HG02885 (cell line): ENCODE measurements at regions not wholly inside any gene's neighbourhood (a gene's known extent, or its start where the extent isn't known, plus 50 kb on each side); places are given as distances from the start of the nearest gene placed in this dataset.
"Not testable (repeated sequence)": the region's sequence is repeated elsewhere in the genome, so short reads cannot be mapped to it uniquely, and the experiment has no call there.

Experiments
- ATAC-seq: cut with Tn5 transposase; IDR thresholded peaks from one replicate; pipeline ENCODE4 v1.9.1; 2021; ENCODE audit warnings: mild to moderate bottlenecking; ENCODE audit not compliant: unreplicated experiment, poor library complexity

GRCh38 chr6:27827477-27827876 is 84.7 kb downstream of the OR2B2 start:
- not testable (repeated sequence) for ATAC-seq

- ATAC-seq = not testable (repeated sequence)
Measured at GRCh38 chr6:27826612-27826985, 85.6 kb downstream of the OR2B2 start.

GRCh38 chr6:27825848-27826611 is 86.2 kb downstream of the OR2B2 start:
- ATAC-seq = not testable (repeated sequence)

- ATAC-seq = no peak
Measured at GRCh38 chr6:27825025-27825793, 87.0 kb downstream of the OR2B2 start.

- peak; percentile 74 for ATAC-seq
Measured at GRCh38 chr6:27824211-27825024, 87.8 kb downstream of the OR2B2 start.

DNA sequence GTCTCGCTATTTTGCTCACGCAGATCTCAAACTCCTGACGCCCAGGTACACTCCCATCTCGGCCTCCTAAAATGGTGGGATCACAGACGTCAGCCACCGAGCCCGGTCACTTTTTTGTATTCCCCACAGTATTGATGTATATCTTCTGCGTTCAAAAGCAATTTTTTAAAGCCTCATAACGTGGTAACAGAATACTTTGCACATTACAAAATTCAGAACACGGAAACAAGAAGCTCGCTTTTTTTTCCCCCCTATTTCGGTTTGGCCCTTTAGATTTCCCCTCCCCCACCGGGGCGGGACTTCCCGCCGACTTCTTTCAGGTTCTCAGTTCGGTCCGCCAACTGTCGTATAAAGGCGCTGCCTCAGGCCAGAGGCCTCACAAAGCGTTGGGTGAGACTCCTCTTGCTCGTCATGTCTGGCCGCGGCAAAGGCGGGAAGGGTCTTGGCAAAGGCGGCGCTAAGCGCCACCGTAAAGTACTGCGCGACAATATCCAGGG is 88.4 kb downstream of the OR2B2 start:
- ATAC-seq = peak; percentile 74

DNA sequence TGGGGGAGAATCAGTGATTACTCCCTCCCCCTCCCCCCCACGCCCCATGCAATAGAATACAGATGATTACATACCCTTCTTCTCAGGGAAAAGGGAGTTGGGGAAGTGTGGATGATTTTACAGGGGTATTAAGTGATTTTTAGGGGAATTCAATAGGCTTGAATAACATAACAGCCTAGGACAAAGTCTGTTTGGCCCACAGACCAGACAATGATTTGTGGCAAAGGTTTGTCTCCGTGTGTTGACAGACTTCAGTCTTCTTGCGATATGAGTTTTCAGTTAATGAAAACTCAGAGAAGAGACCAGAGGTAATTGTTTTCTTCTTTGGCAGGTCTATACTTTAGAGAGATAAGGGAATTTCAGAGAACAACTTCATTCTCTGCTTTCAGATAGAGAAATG is 95.3 kb downstream of the OR2B2 start:
- ATAC-seq = no peak

DNA sequence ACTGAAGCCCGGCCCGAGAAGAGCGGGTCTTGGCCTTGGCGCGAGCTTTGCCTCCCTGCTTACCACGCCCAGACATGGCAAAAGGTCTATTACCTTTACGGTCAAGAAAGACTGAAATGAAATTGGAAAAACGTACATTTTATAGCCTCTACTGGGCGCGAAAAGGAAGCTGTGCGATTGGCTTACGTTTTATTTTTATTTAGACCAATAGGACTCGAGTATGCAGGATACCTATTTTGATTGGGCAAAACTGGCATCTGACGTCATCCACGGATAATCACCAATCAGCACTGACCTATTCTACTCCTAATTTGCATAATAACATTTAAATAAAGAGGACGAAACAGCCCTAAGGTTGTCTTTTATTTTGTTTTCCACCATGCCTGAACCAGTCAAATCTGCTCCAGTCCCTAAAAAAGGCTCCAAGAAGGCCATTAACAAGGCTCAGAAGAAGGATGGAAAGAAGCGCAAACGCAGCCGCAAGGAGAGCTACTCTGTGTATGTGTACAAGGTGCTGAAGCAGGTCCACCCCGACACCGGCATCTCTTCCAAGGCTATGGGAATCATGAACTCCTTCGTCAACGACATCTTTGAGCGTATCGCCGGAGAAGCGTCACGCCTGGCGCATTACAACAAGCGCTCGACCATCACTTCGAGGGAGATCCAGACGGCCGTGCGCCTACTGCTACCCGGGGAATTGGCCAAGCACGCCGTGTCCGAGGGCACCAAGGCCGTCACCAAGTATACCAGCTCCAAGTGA is 97.4 kb downstream of the OR2B2 start:
- peak; percentile 70 for ATAC-seq

DNA sequence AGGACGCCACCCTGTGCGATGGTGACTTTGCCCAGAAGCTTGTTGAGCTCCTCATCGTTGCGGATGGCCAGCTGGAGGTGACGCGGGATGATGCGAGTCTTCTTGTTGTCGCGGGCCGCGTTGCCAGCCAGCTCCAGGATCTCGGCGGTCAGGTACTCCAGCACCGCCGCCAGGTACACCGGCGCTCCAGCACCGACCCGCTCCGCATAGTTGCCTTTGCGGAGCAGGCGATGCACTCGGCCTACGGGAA is 97.9 kb downstream of the OR2B2 start:
- ATAC-seq = peak; percentile 15

DNA sequence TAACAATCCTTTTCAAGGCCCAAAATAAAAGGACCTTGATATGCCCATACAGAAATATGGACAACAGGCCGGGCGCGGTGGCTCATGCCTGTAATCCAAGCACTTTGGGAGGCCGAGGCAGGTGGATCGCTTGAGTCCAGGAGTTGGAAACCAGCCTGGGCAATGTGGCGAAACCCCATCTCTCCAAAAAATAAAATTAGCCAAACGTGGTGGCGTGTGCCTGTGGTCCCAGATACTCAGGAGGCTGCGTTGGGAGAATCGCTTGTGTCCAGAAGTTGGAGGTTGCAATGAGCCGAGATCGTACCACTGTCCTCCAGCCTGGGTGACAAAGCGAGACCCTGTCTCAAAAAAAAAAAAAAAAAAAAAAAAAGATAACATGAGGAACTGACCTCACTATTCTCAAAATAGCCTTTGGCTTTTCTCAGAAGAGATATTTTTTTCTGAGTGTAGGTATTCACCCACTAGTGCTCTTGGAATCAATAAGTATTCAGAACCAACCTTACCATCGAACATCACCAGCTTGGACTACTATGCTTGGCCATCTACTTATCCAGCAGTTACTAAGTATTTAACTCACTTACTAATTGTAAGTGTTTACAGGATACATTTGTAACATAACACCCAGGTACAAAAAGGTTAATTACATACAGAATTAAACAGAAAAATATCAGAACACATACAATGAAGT is 99.2 kb downstream of the OR2B2 start:
- no peak for ATAC-seq

GRCh38 chr6:27812078-27812804 is 100.0 kb downstream of the OR2B2 start:
- no peak for ATAC-seq

DNA sequence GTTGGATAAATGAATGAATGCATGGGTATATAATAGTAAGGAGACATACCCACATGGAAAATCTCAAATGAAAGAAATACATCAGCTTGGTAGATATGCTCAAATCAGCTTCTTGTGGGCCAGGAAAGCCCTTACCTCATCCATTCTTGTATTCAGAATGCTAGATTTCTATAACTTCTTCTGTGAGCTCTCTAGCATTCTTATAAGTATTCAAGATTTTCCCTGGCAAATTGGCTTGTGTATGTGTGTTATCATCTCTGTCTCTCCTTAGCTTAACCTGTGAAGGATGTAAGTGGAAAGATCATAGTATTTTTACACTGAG is 100.8 kb downstream of the OR2B2 start:
- ATAC-seq = no peak

GRCh38 chr6:27810768-27811450 is 101.3 kb downstream of the OR2B2 start:
- no peak for ATAC-seq

- ATAC-seq = peak; percentile 41
Measured at GRCh38 chr6:27809939-27810767, 102.0 kb downstream of the OR2B2 start.

DNA sequence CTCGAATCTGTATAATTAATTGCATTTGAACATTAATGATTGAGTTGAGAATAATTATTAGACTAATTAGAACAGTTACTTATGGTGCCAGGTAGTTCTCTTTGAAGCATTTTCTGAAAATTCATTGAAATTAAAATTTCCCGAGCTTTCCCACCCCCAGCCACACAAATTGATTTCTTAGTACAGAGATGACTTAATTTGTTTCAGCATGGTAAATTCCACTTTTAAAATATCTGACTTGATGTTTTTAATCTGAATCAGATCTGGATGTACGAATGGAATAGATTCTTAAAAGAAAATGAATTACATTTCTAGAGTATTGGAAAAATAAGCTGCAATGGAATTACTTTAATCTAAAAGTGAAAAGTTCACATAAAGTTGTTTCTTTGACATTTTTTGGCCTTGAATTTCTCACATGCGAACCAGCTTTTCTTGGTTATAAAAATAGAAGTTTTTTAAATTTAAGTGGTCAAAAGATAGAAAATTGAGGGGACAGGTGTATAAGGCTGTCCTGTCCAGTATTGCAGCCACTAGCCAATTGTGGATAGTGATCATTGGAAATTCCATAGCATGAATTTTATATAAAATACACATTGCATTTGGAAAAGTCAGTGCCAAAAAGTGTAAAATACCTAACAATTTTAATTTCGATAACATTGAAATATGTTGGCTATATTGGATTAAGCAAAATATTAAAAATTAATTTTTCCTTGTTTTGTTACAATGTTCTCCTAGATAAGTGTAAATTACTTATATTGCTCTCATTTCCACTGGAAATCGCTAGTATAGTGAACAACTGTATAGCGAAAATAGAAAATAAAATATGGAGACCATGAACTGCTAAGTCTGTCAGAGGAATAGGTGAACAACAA is 102.9 kb downstream of the OR2B2 start:
- ATAC-seq = no peak

DNA sequence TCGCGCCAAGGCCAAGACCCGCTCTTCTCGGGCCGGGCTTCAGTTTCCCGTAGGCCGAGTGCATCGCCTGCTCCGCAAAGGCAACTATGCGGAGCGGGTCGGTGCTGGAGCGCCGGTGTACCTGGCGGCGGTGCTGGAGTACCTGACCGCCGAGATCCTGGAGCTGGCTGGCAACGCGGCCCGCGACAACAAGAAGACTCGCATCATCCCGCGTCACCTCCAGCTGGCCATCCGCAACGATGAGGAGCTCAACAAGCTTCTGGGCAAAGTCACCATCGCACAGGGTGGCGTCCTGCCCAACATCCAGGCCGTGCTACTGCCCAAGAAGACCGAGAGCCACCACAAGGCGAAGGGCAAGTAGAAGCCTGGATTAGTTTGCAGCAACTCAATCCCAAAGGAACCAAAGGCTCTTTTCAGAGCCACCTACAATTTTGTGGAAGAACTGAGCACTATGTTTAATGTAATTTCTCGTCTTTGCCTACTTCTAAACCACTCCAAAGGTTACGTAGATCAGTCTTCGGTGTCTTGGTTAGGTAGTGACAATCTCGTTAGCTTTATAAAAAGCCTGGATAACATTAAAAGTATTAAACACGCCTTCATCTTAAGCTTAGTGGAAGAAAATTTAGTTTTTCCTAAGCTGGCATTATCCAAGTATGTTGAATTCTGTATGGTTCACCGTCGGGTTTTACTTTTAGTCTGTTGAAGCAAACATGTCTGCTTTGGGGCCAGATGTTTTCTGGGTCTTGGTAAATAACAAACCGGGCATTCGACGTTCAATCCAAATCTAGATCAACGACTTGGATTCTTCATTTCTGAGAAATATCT is 103.7 kb downstream of the OR2B2 start:
- peak; percentile 6 for ATAC-seq
